GM12865 (cell line): ENCODE measurements at regions not wholly inside any gene's neighbourhood (a gene's known extent, or its start where the extent isn't known, plus 50 kb on each side); places are given as distances from the start of the nearest gene placed in this dataset.

Source experiments
- DNase-seq: peaks from one replicate; pipeline ENCODE4 v3.0.0; 2010; ENCODE audit warnings: low read depth
- H3K4me3 ChIP-seq: 2 replicates; pipeline ENCODE4 v1.5.1; 2011; ENCODE audit warnings: mild to moderate bottlenecking, low read depth, low read length, control low read depth
- TF ChIP-seq, protein P1 (sequence below): IDR thresholded peaks from 2 replicates; pipeline ENCODE4 v1.5.1; 2011; ENCODE audit warnings: low read length, control low read depth, low read depth, inconsistent platforms; ENCODE audit not compliant: insufficient read depth; ENCODE audit errors: missing control alignments

DNA sequence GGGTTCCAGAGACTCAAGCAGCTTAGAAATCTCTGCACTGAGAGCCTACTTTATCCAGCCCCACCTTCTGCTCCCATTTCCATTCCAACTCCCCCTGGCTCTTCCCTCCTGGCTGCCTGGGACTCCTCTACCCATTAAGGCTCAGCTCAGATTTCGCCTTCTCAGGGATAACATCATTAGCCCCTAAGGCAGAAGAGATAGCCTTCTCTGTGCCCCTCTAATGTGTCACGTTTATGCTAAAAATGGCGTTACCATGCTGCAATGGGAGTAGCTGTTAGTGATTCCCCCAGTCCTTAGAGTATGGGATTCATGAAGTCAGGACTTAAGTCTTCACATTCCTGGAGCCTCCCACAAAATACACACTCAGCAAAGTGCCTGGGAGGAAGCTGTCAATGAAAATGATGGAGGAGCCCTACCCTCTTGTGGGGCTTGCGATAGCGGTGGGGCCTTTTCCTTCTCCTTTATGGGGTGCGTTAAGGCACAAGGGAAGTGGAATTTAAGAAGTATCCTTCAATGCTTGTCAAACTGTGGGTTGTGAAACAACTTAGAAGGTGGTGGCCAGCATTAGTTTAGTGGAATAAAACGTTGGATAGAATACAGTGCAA, 144.7 kb upstream of the COPS8 start:
- no peak overlapping the region for H3K4me3 ChIP-seq
- DNase-seq = no peak
- TF ChIP-seq, protein P1, sequence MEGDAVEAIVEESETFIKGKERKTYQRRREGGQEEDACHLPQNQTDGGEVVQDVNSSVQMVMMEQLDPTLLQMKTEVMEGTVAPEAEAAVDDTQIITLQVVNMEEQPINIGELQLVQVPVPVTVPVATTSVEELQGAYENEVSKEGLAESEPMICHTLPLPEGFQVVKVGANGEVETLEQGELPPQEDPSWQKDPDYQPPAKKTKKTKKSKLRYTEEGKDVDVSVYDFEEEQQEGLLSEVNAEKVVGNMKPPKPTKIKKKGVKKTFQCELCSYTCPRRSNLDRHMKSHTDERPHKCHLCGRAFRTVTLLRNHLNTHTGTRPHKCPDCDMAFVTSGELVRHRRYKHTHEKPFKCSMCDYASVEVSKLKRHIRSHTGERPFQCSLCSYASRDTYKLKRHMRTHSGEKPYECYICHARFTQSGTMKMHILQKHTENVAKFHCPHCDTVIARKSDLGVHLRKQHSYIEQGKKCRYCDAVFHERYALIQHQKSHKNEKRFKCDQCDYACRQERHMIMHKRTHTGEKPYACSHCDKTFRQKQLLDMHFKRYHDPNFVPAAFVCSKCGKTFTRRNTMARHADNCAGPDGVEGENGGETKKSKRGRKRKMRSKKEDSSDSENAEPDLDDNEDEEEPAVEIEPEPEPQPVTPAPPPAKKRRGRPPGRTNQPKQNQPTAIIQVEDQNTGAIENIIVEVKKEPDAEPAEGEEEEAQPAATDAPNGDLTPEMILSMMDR = no peak

DNA sequence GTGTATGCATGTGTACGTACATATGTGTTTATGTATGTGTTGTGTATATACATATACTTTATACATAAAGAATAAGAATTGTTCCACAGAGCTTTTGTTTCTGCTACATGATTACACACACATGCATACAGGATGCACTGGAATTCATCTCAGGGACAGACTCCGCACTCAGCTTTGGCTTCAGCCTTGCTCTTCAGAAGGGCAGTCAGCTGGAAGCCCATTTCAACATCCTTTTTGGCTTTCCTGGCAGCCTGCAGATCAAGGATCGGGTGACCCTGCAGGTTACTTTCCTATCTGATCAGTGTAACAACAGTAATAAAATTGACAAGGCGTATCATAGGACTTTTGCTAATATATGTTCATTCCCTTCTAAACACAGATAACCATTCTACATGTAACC, 144.1 kb upstream of the COPS8 start:
- H3K4me3 ChIP-seq = no peak overlapping the region
- DNase-seq = no peak
- TF ChIP-seq, protein P1 = no peak

GRCh38 chr2:236942554-236942953, 143.1 kb upstream of the COPS8 start:
- DNase-seq = no peak
- no peak overlapping the region for H3K4me3 ChIP-seq
- TF ChIP-seq, protein P1 = no peak

DNA sequence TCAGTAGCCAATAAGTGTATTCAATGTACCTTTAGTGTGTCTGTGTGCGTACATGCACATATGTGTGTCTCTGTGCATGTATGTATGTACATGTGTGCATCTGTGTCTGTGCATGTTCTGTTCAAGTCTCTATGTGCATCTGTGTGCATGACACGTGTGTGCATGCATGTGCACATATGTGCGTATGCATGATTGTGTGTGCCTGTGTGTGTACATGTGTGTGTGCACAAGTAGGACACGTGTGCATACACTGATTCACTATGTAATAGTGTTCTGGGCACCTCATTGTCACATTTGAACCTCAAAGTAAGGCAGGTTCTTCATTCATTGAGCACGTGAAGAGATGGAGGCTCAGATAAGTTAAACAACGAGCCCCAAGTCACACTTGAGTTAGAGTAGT, 142.6 kb upstream of the COPS8 start:
- no peak for DNase-seq
- no peak overlapping the region for H3K4me3 ChIP-seq
- TF ChIP-seq, protein P1 = no peak

GRCh38 chr2:236943841-236944513, 141.7 kb upstream of the COPS8 start:
- H3K4me3 ChIP-seq = no peak overlapping the region
- TF ChIP-seq, protein P1 = no peak
- DNase-seq = no peak

GRCh38 chr2:236944561-236944960, 141.1 kb upstream of the COPS8 start:
- no peak overlapping the region for H3K4me3 ChIP-seq
- TF ChIP-seq, protein P1 = no peak
- DNase-seq = no peak
